NOMO-1 (cell line): ENCODE measurements at regions not wholly inside any gene's neighbourhood (a gene's known extent, or its start where the extent isn't known, plus 50 kb on each side); places are given as distances from the start of the nearest gene placed in this dataset.
"Not testable (repeated sequence)": the region's sequence is repeated elsewhere in the genome, so short reads cannot be mapped to it uniquely, and the experiment has no call there.

Experiments
- DNase-seq, 2 experiments: peaks; one replicate each; lab custom pipeline; 2025; ENCODE audit not compliant: unreplicated experiment in 2 of 2; lab: John Stamatoyannopoulos, UW

- no peak for DNase-seq
Observed at GRCh38 chr9:86585422-86586143, 231.4 kb upstream of the TUT7 start.

GRCh38 chr9:86580688-86581087 is 226.5 kb upstream of the TUT7 start:
- no peak for DNase-seq

- no peak for DNase-seq
Observed at GRCh38 chr9:86578722-86579121, 224.5 kb upstream of the TUT7 start.

- no peak for DNase-seq
Observed at GRCh38 chr9:86577420-86578333, 223.5 kb upstream of the TUT7 start.

- DNase-seq = no peak
Observed at GRCh38 chr9:86575825-86576525, 221.8 kb upstream of the TUT7 start.

GRCh38 chr9:86575137-86575536 is 220.9 kb upstream of the TUT7 start:
- no peak for DNase-seq

- DNase-seq = no peak
Observed at GRCh38 chr9:86573886-86574285, 219.7 kb upstream of the TUT7 start.

- DNase-seq = no peak
Observed at GRCh38 chr9:86572904-86573303, 218.7 kb upstream of the TUT7 start.

- not testable (repeated sequence) for DNase-seq
Observed at GRCh38 chr9:86565603-86566002, 211.4 kb upstream of the TUT7 start.

- DNase-seq = no peak
Observed at GRCh38 chr9:86563936-86564335, 209.7 kb upstream of the TUT7 start.

- DNase-seq = no peak
Observed at GRCh38 chr9:86563350-86563749, 209.1 kb upstream of the TUT7 start.

GRCh38 chr9:86562691-86563090 is 208.5 kb upstream of the TUT7 start:
- DNase-seq = no peak

- no peak for DNase-seq
Observed at GRCh38 chr9:86557918-86558317, 203.7 kb upstream of the TUT7 start.

- DNase-seq = no peak
Observed at GRCh38 chr9:86557063-86557766, 203.0 kb upstream of the TUT7 start.

- DNase-seq = no peak
Observed at GRCh38 chr9:86555661-86556060, 201.5 kb upstream of the TUT7 start.

- no peak for DNase-seq
Observed at GRCh38 chr9:86550401-86550800, 196.2 kb upstream of the TUT7 start.

GRCh38 chr9:86549920-86550319 is 195.7 kb upstream of the TUT7 start:
- DNase-seq = no peak

GRCh38 chr9:86549401-86549811 is 195.2 kb upstream of the TUT7 start:
- DNase-seq = no peak

- DNase-seq = no peak
Observed at GRCh38 chr9:86548220-86548619, 194.0 kb upstream of the TUT7 start.

- DNase-seq = no peak
Observed at GRCh38 chr9:86547571-86547970, 193.4 kb upstream of the TUT7 start.

- no peak for DNase-seq
Observed at GRCh38 chr9:86546712-86547111, 192.5 kb upstream of the TUT7 start.
